ENCODE measurements at regions not wholly inside any gene's neighbourhood (a gene's known extent, or its start where the extent isn't known, plus 50 kb on each side); places are given as distances from the start of the nearest gene placed in this dataset.

- Histone ChIP-seq H4K20me1 (ENCODE audit: insufficient read depth, low read length) (no peaks in the 10 kb centered on the region), H3K9me3 (ENCODE audit: low read length) (no peaks in the 10 kb centered on the region), H3F3A (ENCODE audit: insufficient read depth, low read length) (no peaks in the 10 kb centered on the region), H3K79me2 (ENCODE audit: insufficient read depth, low read length) (no peaks in the 10 kb centered on the region), H3K27ac (ENCODE audit: low read depth, low read length, poor library complexity, severe bottlenecking) (no peak overlapping the region), H3K9ac (ENCODE audit: low read length) (no peak overlapping the region), H3K4me1 (ENCODE audit: insufficient read depth, low read length, severe bottlenecking) (no peaks in the 10 kb centered on the region), H2AFZ (ENCODE audit: low read length) (no peak overlapping the region), H3K9me2 (ENCODE audit: low read depth, low read length) (no peaks in the 10 kb centered on the region), H3K27me3 (ENCODE audit: insufficient read depth, low read length) (no peaks in the 10 kb centered on the region), H3K36me3 (ENCODE audit: insufficient read depth, low read length) (no peaks in the 10 kb centered on the region), H3K4me2 (ENCODE audit: low read length) (no peak overlapping the region), H3K4me3 (ENCODE audit: low read depth, low read length, poor library complexity, severe bottlenecking) (no peak overlapping the region)
- no peak for TF ChIP-seq CTCF (IDR thresholded peaks at IDR 0.05; ENCODE audit: low read length)
- TF ChIP-seq EZH2 (IDR thresholded peaks at IDR 0.05; ENCODE audit: borderline replicate concordance, low read length) = no peak
These were observed 153.0 kb downstream of the SPATA19 start for GRCh38 chr11:133692126-133692934.

GRCh38 chr11:133687781-133688180 lies 155.5 kb upstream of the OPCML start:
- Histone ChIP-seq H3K27me3 (ENCODE audit: insufficient read depth, low read length) (no peaks in the 10 kb centered on the region), H2AFZ (ENCODE audit: low read length) (no peak overlapping the region), H3K27ac (ENCODE audit: low read depth, low read length, poor library complexity, severe bottlenecking) (no peak overlapping the region), H3K79me2 (ENCODE audit: insufficient read depth, low read length) (no peaks in the 10 kb centered on the region), H3K36me3 (ENCODE audit: insufficient read depth, low read length) (no peaks in the 10 kb centered on the region), H3F3A (ENCODE audit: insufficient read depth, low read length) (no peaks in the 10 kb centered on the region), H3K9ac (ENCODE audit: low read length) (no peak overlapping the region), H4K20me1 (ENCODE audit: insufficient read depth, low read length) (no peaks in the 10 kb centered on the region), H3K4me2 (ENCODE audit: low read length) (no peak overlapping the region), H3K4me1 (ENCODE audit: insufficient read depth, low read length, severe bottlenecking) (no peaks in the 10 kb centered on the region), H3K4me3 (ENCODE audit: low read depth, low read length, poor library complexity, severe bottlenecking) (no peak overlapping the region), H3K9me2 (ENCODE audit: low read depth, low read length) (no peaks in the 10 kb centered on the region), H3K9me3 (ENCODE audit: low read length) (no peaks in the 10 kb centered on the region)
- TF ChIP-seq EZH2 (IDR thresholded peaks at IDR 0.05; ENCODE audit: borderline replicate concordance, low read length) (no peak), CTCF (IDR thresholded peaks at IDR 0.05; ENCODE audit: low read length) (no peak)

- Histone ChIP-seq H3F3A (ENCODE audit: insufficient read depth, low read length) (no peaks in the 10 kb centered on the region), H3K4me3 (ENCODE audit: low read depth, low read length, poor library complexity, severe bottlenecking) (no peak overlapping the region), H3K36me3 (ENCODE audit: insufficient read depth, low read length) (no peaks in the 10 kb centered on the region), H3K27ac (ENCODE audit: low read depth, low read length, poor library complexity, severe bottlenecking) (no peak overlapping the region), H3K27me3 (ENCODE audit: insufficient read depth, low read length) (no peaks in the 10 kb centered on the region), H3K4me1 (ENCODE audit: insufficient read depth, low read length, severe bottlenecking) (no peaks in the 10 kb centered on the region), H2AFZ (ENCODE audit: low read length) (no peak overlapping the region), H3K79me2 (ENCODE audit: insufficient read depth, low read length) (no peaks in the 10 kb centered on the region), H3K9me3 (ENCODE audit: low read length) (no peaks in the 10 kb centered on the region), H4K20me1 (ENCODE audit: insufficient read depth, low read length) (no peaks in the 10 kb centered on the region), H3K9ac (ENCODE audit: low read length) (no peak overlapping the region), H3K4me2 (ENCODE audit: low read length) (no peak overlapping the region), H3K9me2 (ENCODE audit: low read depth, low read length) (no peaks in the 10 kb centered on the region)
- TF ChIP-seq CTCF (IDR thresholded peaks at IDR 0.05; ENCODE audit: low read length) (no peak), EZH2 (IDR thresholded peaks at IDR 0.05; ENCODE audit: borderline replicate concordance, low read length) (no peak)
These were observed 149.6 kb upstream of the OPCML start for GRCh38 chr11:133681901-133682300.
